HG02798 (cell line): ENCODE measurements at regions not wholly inside any gene's neighbourhood (a gene's known extent, or its start where the extent isn't known, plus 50 kb on each side); places are given as distances from the start of the nearest gene placed in this dataset.
A peak's percentile ranks its signal among the peaks of the same experiment; 100 is the strongest.

Experiments
- ATAC-seq: cut with Tn5 transposase; IDR thresholded peaks from one replicate; pipeline ENCODE4 v1.9.1; 2021; ENCODE audit warnings: mild to moderate bottlenecking; ENCODE audit not compliant: unreplicated experiment, poor library complexity

DNA sequence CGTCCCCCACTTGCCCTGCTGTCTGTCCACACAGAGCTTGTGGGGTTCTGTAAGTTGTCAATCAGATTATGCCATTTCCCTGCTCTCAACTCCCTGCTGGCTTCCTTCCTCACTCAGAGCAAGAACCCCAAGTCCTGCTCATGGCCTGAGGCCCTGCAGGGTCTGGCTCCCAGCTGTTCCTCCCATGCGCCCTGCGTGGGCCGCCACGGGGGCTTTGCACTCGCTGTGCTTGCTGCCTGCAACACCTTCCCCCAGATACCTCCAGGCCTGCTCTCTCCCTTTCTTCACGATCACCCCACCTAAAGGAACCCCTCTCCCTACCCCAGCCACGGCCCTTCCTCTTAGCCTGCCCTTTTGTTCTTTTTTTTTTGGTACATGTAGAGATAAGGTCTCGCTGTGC lies 234.6 kb downstream of the AACS start:
- ATAC-seq, result no peak

DNA sequence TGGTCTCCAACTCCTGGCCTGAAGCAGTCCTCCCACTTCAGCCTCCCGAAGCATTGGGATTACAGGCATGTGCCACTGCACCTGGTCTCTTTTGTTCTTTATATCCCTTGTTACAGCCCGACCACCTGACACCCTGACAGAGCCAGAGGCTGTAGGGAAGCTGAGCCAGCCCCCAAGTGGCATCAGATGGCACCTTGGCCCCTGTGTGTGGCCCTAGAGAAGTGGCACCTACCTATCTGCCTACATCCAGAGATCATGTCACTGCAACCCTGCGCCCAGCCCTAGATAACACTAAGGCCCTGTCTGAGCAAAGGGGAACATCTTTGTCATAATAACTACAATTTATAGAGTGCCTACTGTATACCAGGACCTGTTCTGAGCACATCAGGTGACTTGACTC lies 235.0 kb downstream of the AACS start:
- ATAC-seq, result no peak

DNA sequence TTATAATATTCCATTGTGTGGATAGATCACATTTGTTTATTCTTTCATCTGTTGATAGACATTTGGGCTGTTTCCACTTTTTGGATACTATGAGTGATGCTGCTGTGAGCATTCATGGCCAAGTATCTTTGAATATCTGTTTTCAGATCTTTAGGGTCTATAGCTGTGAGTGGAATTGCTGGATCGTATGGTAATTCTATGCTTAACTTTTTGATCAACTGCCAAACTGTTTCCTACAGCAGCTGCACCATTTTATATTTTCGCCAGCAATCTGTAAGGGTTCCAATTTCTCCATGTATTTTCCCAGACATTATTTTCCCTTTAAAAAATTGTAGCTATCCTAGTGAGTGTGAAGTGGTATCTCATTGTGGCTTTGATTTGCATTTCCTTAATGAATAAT lies 238.1 kb downstream of the AACS start:
- no peak for ATAC-seq

DNA sequence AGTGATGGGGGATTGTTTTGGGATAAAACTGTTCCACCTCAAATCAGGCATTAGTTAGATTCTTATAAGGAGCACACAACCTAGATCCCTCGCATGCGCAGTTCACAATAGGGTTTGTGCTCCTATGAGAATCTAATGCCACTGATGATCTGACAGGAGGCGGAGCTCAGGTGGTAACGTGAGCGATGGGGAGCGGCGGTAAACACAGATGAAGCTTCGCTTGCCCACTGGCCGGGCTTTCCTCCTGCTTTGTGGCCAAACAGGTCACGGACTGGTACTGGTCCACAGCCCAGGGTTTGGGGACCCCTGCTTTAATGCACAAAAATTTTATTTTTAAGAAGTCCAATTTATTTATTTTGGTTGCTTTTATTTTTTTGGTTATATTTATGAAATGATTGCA lies 238.8 kb downstream of the AACS start:
- no peak for ATAC-seq

DNA sequence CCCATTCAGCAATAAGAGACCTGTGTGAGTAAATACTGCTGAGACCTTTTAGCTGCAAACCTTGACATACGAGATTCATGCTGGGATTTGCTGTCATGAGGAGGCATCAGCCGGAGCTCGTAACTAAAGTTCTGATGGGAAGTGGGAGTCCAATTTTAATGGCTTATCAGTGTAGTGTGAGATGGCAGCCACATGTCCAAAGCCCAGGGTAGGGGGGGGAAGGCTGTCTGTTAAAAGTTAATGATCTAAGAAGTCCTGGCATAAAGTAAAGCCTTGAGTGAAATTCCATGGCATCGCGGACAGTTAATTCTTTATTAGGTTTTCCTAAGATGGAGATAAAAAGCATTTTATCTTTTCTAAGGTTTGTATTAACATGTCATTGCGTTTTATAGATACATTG lies 240.0 kb downstream of the AACS start:
- no peak for ATAC-seq

DNA sequence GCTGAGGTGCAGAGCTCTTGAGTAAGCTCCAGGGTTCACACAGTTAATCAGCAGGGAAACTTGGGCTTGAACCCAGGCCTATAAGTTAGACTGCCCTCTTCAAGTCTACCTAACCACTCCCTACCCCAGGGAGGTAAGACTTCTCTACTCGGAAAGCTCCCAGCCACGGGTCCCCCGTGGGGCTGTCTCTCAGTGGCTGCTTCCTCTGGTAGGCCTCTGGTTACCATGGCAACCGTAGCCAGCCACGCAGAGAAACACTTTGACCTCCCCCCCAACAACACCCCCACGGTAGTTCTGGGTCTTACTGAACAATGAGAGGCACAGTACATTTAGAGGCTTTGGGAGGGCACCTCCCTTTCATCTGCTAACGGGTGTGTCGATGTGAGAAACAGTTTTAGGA lies 245.2 kb downstream of the AACS start:
- ATAC-seq, result no peak

DNA sequence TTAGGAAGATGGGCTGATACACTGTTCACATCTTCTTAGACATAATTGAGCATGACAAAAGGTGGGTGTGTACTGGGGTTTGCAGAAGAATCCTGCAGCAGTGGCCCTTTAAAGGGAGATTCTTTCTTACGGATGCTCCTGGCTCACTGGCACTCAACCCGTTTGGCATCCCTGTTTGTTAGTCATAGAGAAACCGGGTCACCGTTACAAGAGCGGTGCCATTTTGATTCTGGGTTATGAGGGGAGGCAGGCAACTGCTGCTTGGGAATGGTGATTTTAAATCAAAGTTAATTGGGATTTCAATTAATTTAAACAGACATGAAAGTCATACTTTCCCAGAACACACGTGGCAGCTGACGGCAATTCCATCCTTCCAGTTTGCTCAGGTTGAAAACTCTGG lies 245.8 kb downstream of the AACS start:
- no peak for ATAC-seq

DNA sequence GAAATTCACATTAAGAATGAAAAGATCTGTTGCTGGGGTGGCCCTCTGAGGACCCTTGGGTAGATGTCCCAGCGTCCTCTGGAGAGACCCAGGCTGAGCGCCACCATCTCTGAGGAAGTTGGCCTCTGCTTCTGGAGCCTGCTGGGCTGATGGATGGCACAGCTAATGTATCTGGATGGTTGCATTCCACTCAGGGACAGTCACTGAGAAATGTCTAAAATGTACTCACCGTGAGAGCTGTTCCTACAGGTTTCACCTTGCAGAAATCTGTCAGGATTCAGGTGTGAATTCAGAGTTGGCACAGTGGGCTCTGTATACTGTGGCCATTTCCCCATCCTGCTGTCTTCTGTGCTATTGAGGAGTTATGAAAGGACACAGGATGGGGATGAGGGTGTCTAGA lies 247.2 kb downstream of the AACS start:
- no peak for ATAC-seq

DNA sequence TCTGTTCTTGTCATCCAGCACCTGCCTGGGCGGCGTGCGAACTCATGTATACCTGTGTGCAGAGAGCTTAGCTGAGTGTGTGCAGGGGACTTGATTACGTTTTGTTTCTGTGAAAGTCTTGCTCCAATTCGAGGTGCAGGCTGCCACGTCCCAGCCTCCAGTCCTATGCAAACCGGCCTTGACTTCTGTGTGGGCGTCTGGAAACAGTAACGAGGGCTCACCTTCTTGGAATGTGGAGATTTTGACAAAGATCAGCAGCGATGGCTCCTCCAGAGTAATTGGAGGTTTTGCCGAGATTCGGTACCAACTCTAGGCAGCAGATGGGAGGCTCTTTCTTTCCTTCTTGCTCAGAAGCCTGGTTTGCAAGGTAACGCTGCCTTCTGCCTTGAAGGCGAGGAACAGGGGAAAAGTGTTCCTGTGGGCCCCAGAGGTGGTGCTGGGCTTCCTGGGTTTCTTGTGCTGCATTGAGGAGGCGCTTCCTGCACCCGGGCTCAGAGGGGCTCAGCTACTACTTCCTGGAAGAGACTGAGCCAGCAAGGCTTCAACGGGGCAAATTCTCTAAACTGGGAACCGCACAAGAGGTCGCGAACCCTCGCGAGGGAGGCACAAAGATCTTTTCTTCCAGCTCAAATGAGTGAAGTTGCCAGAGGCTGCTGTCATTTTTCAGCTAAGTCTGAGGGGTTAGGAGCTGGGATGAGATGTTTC lies 249.0 kb downstream of the AACS start:
- ATAC-seq, result no peak

DNA sequence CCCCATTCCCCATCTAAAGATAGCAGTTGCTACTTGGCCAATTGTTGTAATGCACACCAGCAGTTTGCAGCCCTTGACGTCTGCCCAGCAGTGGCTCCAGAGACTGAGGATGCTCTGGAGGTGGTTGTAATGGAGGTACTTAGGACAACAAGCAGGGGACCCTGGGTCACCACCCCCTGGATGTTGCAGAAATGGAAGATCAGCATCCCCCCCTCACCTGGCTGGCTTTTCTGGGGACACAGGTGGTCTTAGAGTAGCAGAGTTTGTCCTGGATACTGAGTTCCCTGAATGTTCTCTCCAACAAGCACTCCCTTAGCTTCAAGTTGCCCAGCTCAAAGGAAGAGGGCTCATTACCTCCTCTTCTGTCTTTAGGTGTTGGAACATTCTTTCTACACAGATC lies 250.5 kb downstream of the AACS start:
- ATAC-seq, result no peak

DNA sequence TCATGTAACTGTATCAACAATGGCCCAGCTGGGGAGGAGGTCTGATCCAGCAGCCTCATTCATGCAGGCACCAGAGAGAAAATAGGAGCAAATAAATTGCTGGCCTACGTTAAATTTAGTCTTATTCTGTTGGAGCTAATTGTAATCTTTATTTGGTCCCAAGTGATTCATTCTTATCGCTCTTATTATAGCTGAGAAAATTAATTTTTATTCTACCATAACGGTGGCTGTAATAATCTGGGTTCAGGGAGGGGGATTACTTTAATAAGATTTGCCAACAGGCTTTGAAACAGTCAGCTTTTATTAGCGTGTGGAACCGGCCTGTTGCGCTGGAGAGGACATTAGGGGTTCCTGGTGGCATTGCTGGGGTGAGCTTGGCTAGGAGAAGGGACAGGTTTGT lies 254.9 kb downstream of the AACS start:
- no peak for ATAC-seq

DNA sequence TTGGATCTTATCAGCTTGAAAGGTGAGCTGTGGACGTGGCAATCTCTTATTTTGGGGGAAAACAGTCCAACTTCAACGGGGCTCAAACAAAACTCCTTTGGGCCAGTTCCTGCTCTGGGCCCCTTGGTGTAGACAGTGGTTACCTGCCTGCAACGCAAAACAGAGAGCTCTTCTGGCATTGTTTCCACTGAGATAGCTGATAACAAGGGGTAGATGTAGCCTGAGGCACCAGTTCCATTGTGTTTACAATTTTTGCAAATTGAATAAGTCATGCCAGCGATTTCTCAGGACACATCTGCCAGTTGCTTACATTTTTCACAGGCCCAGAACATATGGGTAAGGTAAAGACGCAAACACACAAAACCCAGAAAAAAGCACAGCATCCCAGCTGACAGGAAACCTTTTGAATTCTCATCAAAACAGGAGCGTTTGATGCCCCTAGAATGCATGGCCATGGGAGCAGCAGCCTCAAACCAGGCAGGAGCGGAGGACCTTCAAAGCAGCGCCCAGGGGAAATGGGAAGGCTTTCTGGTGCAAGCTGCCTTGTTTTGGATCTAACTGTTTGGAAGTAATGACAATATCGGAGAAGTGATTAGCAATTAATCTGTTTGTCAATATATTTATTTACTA lies 259.7 kb downstream of the AACS start:
- no peak for ATAC-seq

DNA sequence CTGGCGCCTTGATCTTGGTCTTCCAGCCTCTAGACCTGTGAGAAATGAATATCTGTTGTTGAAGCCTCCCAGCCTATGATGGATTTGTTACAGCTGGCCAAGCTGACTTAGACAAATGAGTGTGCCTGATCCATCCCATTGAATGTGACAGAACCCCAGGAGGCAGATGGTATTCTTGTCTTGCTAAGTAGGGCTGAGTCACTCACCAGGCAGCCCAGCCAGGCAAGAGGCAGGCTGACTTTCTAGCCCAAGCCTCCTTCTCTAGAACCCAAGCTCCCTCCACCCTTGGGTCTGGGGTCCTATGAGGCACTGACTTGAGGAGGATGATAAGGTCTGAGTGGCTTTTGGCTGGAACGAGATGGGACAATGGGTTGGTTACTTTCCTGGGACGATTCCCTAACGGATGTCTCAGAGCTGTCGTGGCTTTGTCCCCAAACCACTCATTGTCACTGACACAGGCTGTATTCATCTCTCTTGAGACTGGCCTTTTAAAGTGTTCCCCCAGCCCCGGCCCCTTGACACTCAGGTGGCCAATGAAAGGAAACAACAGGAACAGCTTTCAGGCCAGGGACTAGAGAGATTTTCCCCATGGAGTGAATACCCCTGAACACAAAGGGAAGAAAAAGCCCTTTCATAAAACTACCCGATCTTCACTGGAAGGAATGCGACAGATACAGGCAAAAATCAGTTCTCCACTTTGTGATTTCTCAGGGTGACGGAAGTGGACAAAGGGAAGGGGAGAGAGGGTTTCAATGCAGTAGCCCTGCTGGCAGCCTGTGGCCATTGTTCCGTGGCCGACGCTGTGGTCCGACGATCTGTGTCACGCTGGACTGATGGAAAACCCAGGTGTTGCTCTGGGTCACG lies 264.2 kb downstream of the AACS start:
- no peak for ATAC-seq

DNA sequence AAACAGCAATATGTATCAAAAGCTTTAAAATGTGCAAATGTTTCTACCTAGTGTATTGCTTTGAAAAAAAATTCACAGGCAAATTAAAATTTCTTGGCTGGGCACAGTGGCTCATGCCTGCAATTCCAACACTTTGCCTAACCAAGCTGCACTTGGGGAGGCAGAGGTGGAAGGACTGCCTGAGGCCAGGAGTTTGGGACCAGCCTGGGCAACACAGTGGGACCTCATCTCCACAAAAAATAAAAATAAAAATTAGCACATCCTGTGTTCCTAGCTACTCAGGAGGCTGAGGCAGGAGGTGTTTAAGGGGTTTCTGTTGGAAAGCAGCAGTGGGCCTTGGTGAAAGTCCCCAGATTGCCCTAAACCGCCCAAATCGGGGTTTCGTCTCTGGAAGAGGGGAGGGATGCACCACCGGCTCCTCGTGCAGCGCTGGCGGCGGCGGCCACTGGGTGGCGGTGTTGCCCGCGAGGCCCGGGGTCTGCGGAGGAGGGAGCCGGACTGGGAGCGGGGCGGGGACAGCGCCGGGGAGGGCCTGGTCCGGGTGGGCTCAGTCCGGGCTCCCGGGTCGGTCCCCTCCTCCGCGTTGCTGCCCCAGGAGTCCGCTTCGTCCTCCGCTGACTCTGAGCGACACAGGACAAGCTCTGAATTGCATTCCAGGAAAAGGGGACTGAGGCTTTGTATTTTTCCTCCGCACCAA lies 265.6 kb downstream of the AACS start:
- ATAC-seq, result peak; percentile 79

DNA sequence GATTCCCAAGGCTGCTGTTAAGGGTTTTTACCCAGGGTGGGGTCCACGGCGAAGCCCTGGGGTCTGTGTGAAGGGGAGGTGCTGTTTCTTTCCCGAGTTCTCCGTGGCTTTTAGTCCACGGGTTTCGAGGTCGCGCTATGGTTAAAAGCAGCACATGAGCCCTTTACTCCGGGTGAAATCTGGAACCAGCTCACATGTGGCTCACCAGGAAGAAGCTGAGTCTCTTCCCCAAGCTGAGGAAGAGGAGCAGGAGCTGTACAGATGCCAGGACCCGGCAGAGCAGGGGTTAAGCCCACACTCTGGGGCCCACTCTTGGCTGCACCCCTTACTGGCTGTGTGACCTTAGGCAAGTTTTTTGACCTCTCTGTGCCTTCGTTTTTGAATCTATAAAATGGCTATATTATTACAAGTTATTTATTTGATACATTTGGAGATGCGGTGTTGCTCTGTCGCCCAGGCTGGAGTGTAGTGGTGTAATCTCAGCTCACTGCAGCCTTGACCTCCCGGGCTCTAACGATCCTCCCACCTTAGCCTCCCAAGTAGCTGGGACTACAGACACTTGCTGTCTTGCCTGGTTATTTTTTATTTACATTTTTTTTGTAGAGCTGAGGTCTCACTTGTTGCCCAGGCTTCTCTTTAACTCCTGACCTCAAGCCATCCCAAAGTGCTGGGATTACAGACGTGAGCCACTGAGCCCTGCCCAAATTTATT lies 266.3 kb downstream of the AACS start:
- no peak for ATAC-seq

DNA sequence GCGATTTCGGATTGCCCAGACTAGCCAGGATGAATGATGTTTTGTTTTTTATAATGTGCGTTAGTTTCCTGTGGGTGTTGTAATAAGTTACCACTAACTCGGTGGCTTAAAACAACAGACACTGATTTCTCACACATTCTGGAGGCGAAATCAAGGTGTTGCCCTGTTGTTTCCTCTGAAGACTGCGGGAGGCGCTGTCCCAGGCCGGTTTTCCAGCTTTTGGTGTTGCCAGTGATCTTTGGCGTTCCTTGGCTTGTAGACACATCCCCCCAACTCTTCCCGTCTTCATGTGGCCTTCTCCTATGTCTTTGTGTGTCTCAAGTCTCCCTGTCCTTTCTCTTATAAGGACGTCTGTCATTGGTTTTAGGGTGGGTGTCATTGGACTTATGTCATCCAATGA lies 267.7 kb downstream of the AACS start:
- ATAC-seq, result no peak

DNA sequence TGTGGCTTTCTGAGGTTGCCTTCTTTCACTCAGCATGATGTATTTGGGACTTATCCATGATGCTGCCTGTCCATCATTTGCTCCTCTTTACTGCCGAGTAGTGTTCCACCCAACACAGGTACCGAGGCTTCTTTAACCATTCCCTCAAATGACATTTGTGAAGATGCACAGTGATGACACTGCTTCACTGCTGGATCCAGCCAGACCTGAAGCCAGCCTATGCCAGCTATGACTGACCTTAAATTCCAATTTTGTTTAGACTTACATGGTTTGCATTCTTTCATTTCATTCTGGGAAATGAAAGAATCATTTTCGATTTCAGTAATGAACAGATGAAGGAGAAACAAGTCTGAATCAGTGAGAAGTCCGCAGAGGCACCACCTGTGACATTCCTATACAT lies 271.0 kb downstream of the AACS start:
- ATAC-seq, result no peak

DNA sequence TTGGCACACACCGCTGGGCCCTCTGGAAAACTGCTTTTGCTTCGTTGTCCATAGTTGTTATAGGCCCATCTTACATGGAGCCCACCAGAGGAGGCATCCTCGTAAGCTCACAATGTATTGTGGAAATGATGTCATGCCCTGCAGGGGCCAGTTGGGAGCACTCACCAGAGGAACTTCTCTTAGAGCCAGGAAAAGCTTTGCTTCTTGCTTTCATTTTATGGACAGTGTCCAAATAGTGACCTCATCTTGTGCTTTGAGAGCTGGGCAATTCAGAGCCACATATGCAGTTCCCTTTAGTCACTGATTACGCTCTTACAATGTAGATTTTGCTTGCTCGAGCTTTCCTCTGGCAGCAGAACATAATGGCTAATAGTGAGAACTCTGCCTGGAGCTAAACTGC lies 275.6 kb downstream of the AACS start:
- ATAC-seq, result no peak

DNA sequence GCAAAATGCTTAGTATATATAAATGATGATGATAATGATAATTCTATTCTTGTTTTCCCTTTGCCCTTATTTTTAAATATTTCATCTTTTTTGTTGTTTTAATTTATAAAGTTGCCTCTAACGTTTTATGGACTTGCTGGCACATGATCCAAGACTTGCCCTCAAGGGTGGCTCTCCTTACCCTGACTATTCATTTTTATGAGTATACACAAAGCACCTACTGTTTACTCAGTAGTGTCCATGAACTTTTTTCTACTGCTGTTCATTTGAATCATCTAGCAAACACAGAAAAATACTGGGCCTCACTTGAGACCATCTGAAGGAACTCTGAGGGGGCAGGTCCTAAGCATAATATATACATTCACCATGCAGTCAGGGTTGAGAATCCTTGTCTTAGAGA lies 276.2 kb downstream of the AACS start:
- no peak for ATAC-seq

DNA sequence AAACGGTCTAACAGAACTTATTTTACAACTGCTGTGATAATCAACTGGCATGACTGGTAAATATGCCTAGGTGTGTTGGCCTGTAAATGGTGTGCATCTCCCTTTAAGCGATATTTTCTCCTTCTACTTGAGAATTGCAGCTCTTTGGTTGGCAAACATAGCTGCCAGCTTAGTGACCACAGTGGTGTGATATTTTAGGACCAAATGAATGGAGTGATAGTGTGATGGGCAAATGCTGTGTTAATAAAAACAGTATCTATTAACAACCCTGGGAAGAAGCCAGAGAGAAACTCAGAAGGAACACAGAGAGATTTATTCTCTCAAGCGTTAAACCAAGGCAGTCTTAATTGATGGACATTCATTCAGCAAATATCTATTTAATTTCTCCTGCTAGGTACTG lies 278.4 kb downstream of the AACS start:
- ATAC-seq, result no peak
